HL-60 (cell line): ENCODE measurements at regions not wholly inside any gene's neighbourhood (a gene's known extent, or its start where the extent isn't known, plus 50 kb on each side); places are given as distances from the start of the nearest gene placed in this dataset.

ENCODE experiments used
- DNase-seq, 2 experiments: peaks; one replicate each; pipeline ENCODE4 v3.0.0-alpha.2; 2010 to 2020; ENCODE audit warnings: low read depth in 1 of 2, low spot score in 1 of 2
- H3K27ac ChIP-seq: fragments of 250-450 bp; sonication (Bioruptor Pico); replicated peaks from 2 replicates; pipeline ENCODE4 v1.5.1; 2020; ENCODE audit warnings: mild to moderate bottlenecking, moderate library complexity
- H3K27me3 ChIP-seq: fragments of 250-450 bp; sonication (Bioruptor Pico); 2 replicates; pipeline ENCODE4 v1.5.1; 2021; ENCODE audit warnings: mild to moderate bottlenecking, moderate library complexity; ENCODE audit not compliant: insufficient read depth, poor library complexity, severe bottlenecking
- H3K4me3 ChIP-seq: replicated peaks from 2 replicates; pipeline ENCODE4 v1.5.1; 2011; ENCODE audit warnings: mild to moderate bottlenecking, control low read depth, low read length; ENCODE audit not compliant: insufficient read depth
- GABPA ChIP-seq: IDR thresholded peaks from 2 replicates; pipeline ENCODE4 v1.6.1; 2012; ENCODE audit warnings: low read depth
- POLR2AphosphoS5 ChIP-seq: IDR thresholded peaks from 2 replicates; pipeline ENCODE4 v1.6.1; 2012; ENCODE audit warnings: low read depth
- SPI1 ChIP-seq: IDR thresholded peaks from 2 replicates; pipeline ENCODE4 v1.6.1; 2012; ENCODE audit warnings: low read depth, mild to moderate bottlenecking, borderline replicate concordance
- TF ChIP-seq, protein P1 (sequence below): IDR thresholded peaks from one replicate; pipeline ENCODE4 v1.5.1; 2011; ENCODE audit warnings: low read length, control low read depth, inconsistent platforms; ENCODE audit not compliant: insufficient read depth
- TF ChIP-seq, protein P2 (sequence below): IDR thresholded peaks from 2 replicates; pipeline ENCODE4 v1.6.1; 2012; ENCODE audit warnings: low read depth; ENCODE audit not compliant: insufficient replicate concordance

DNA sequence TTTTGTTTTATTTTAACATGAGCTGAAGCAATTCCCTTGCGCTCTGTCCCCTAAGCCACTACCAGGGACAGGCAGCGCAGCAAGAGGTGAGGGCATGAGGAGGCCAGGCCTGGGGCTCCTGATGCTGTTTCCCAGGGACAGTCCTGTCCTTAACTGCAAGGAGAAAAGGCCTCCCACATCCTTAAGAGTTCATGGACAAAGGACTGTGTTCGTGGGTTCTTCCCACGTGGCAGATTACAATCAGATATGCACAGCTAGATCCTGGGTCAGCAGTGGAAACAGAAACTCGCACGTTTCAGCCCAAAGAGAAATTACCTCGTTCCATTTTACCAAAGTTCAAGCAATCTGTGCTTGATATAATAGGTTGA lies 85.8 kb downstream of the MIS18A start:
- Histone ChIP-seq H3K4me3 (no peak overlapping the region), H3K27ac (no peak overlapping the region), H3K27me3 (no peaks in the 10 kb centered on the region)
- DNase-seq, result no peak
- no peak for TF ChIP-seq POLR2AphosphoS5
- no peak for TF ChIP-seq SPI1
- TF ChIP-seq, protein P1, sequence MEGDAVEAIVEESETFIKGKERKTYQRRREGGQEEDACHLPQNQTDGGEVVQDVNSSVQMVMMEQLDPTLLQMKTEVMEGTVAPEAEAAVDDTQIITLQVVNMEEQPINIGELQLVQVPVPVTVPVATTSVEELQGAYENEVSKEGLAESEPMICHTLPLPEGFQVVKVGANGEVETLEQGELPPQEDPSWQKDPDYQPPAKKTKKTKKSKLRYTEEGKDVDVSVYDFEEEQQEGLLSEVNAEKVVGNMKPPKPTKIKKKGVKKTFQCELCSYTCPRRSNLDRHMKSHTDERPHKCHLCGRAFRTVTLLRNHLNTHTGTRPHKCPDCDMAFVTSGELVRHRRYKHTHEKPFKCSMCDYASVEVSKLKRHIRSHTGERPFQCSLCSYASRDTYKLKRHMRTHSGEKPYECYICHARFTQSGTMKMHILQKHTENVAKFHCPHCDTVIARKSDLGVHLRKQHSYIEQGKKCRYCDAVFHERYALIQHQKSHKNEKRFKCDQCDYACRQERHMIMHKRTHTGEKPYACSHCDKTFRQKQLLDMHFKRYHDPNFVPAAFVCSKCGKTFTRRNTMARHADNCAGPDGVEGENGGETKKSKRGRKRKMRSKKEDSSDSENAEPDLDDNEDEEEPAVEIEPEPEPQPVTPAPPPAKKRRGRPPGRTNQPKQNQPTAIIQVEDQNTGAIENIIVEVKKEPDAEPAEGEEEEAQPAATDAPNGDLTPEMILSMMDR, result no peak
- TF ChIP-seq GABPA, result no peak
- TF ChIP-seq, protein P2, sequence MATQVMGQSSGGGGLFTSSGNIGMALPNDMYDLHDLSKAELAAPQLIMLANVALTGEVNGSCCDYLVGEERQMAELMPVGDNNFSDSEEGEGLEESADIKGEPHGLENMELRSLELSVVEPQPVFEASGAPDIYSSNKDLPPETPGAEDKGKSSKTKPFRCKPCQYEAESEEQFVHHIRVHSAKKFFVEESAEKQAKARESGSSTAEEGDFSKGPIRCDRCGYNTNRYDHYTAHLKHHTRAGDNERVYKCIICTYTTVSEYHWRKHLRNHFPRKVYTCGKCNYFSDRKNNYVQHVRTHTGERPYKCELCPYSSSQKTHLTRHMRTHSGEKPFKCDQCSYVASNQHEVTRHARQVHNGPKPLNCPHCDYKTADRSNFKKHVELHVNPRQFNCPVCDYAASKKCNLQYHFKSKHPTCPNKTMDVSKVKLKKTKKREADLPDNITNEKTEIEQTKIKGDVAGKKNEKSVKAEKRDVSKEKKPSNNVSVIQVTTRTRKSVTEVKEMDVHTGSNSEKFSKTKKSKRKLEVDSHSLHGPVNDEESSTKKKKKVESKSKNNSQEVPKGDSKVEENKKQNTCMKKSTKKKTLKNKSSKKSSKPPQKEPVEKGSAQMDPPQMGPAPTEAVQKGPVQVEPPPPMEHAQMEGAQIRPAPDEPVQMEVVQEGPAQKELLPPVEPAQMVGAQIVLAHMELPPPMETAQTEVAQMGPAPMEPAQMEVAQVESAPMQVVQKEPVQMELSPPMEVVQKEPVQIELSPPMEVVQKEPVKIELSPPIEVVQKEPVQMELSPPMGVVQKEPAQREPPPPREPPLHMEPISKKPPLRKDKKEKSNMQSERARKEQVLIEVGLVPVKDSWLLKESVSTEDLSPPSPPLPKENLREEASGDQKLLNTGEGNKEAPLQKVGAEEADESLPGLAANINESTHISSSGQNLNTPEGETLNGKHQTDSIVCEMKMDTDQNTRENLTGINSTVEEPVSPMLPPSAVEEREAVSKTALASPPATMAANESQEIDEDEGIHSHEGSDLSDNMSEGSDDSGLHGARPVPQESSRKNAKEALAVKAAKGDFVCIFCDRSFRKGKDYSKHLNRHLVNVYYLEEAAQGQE, result no peak

DNA sequence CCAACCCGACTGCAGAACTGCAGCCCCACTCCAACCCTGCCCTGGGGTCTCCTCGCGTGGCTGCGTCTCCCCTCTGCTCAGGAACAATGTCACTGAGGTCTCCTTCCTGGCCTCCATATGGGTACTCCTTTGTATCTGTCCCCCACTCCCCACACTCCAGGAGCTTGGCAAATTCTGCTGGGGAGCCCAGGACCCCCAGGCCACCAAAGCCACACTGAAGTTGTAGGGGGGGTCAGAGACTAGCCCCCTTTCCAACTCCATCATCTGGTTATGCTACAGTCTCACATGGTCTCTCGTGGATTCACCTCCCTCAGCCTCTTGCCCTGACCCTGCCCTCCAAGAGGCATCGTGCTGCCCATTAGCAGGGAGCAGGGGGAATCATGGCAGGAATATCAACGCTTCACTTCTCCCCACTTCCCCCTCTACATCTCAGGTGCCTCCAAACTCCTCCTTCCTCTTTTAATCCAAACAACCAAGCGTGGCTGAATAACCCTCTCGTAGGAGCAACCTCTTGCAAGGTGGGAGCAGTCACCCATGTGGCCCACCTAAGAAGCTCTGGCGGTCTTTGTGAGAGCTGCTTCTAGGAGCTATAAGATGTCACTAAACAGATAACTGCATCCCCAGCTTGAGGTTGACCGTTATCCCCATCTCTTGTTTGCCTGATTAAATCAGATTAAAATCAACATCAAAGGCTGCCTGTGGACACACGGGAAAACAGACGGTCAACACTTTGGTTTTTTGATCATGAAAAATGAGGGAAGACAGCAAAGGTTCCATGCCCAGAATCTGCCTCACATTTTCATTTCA lies 86.4 kb downstream of the MIS18A start:
- TF ChIP-seq, protein P1, result no peak
- TF ChIP-seq POLR2AphosphoS5 (no peak), SPI1 (no peak), GABPA (no peak)
- TF ChIP-seq, protein P2, result no peak
- H3K27me3 ChIP-seq, result no peaks in the 10 kb centered on the region
- no peak overlapping the region for H3K4me3 ChIP-seq
- no peak for DNase-seq
- no peak overlapping the region for H3K27ac ChIP-seq

DNA sequence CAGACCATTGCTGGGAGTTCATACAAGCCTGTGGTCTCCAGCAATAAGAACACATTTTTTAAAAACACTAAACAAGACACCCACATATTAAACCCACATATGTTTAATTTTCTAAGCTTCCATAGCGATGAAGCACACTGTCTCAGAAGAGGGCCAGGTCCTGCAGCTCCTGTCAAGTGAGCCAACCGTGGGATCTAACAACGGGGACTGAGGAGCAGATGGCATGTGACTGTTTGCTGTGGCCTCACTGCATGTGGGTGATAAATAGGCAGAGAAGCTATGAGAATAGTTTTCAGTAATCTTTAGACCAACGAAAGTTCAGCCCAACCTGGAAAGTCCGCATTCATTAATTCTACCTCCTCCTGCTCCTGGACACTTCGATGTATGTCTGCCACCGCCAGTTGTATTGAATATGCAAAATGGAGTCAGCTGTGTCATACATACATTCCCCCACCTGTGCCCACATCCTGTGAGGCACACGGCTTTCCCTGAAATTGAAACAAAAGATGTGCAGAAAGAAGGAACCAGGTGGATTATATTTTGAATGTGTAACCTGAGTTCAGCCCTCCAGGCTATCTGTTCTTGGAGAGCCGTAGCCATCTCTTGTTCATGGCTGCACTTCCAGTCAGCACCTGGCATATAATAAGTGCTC lies 88.2 kb downstream of the MIS18A start:
- no peaks in the 10 kb centered on the region for H3K27me3 ChIP-seq
- TF ChIP-seq, protein P1, result no peak
- TF ChIP-seq POLR2AphosphoS5, result no peak
- no peak for TF ChIP-seq SPI1
- TF ChIP-seq, protein P2, result no peak
- no peak for TF ChIP-seq GABPA
- H3K4me3 ChIP-seq, result no peak overlapping the region
- no peak for DNase-seq
- H3K27ac ChIP-seq, result no peak overlapping the region
